ENCODE measurements at regions not wholly inside any gene's neighbourhood (a gene's known extent, or its start where the extent isn't known, plus 50 kb on each side); places are given as distances from the start of the nearest gene placed in this dataset.

DNA sequence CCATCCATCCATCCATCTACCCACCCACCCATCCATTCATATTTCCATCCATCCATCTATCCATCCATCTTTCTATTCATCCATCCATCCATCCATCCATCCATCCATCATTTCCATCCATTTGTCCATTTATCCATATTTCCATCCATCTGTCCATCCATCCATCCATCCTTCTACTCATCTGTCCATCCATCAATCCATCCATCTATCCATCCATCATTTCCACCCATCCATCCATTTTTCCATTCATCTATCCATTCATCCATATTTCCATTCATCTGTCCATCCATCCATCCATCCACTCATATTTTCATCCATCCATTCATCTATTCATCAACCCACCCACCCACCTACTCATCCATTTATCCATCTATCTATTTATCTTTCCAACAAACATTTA is 229.6 kb downstream of the TEX29 start:
- TF ChIP-seq, protein P1, sequence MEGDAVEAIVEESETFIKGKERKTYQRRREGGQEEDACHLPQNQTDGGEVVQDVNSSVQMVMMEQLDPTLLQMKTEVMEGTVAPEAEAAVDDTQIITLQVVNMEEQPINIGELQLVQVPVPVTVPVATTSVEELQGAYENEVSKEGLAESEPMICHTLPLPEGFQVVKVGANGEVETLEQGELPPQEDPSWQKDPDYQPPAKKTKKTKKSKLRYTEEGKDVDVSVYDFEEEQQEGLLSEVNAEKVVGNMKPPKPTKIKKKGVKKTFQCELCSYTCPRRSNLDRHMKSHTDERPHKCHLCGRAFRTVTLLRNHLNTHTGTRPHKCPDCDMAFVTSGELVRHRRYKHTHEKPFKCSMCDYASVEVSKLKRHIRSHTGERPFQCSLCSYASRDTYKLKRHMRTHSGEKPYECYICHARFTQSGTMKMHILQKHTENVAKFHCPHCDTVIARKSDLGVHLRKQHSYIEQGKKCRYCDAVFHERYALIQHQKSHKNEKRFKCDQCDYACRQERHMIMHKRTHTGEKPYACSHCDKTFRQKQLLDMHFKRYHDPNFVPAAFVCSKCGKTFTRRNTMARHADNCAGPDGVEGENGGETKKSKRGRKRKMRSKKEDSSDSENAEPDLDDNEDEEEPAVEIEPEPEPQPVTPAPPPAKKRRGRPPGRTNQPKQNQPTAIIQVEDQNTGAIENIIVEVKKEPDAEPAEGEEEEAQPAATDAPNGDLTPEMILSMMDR (IDR thresholded peaks at IDR 0.05), result no peak
- no peak for TF ChIP-seq POLR2A (IDR thresholded peaks at IDR 0.05)
